WTC11 (cell line): ENCODE measurements at regions not wholly inside any gene's neighbourhood (a gene's known extent, or its start where the extent isn't known, plus 50 kb on each side); places are given as distances from the start of the nearest gene placed in this dataset.

Source experiments
- CBFB ChIP-seq: sonication (generic); formaldehyde crosslinking; IDR thresholded peaks from 2 replicates; pipeline ENCODE4 v1.8.1; 2022; ENCODE audit warnings: mild to moderate bottlenecking, low read depth, missing genetic modification reagents
- FOXK1 ChIP-seq: sonication (generic); formaldehyde crosslinking; IDR thresholded peaks from 2 replicates; pipeline ENCODE4 v1.8.0; 2022; ENCODE audit warnings: mild to moderate bottlenecking, moderate library complexity, missing genetic modification reagents
- SMAD3 ChIP-seq: sonication (generic); formaldehyde crosslinking; IDR thresholded peaks from 2 replicates; pipeline ENCODE4 v1.8.0; 2022; ENCODE audit warnings: missing genetic modification reagents, mild to moderate bottlenecking, borderline replicate concordance
- TP53 ChIP-seq: sonication (generic); formaldehyde crosslinking; IDR thresholded peaks from 2 replicates; pipeline ENCODE4 v1.8.1; 2023; ENCODE audit warnings: mild to moderate bottlenecking, missing genetic modification reagents
- TF ChIP-seq, protein P1 (sequence below): sonication (generic); formaldehyde crosslinking; IDR thresholded peaks from 2 replicates; pipeline ENCODE4 v1.8.1; 2023; ENCODE audit warnings: mild to moderate bottlenecking, missing genetic modification reagents
- TF ChIP-seq, protein P2 (sequence below): fragments of 200-600 bp; IDR thresholded peaks from 2 replicates; pipeline ENCODE4 v1.8.0; 2022; ENCODE audit warnings: antibody characterized with exemption

DNA sequence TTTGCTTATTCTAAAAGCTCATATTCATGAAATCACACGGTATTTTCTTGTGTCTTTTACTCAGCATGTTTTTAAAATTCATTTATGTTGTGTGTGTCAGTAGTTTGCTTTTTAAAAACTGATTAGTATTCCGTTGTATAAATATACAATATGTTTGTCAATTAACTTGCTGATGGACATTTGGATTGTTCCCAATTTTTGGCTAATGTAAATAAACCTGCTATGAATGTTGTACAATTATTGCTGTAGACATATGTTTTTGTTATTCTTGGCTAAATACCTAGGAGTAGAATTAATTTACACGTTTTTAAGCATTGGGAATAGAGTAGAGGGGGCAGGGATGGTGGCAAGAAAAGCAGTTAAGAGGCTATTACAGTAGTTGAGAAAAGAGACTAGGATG is 199.5 kb upstream of the CCL2 start:
- TF ChIP-seq SMAD3 (CRISPR knock-in tag) = no peak
- no peak for TF ChIP-seq TP53 (CRISPR knock-in tag)
- TF ChIP-seq, protein P1, sequence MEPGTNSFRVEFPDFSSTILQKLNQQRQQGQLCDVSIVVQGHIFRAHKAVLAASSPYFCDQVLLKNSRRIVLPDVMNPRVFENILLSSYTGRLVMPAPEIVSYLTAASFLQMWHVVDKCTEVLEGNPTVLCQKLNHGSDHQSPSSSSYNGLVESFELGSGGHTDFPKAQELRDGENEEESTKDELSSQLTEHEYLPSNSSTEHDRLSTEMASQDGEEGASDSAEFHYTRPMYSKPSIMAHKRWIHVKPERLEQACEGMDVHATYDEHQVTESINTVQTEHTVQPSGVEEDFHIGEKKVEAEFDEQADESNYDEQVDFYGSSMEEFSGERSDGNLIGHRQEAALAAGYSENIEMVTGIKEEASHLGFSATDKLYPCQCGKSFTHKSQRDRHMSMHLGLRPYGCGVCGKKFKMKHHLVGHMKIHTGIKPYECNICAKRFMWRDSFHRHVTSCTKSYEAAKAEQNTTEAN (CRISPR knock-in tag) = no peak
- TF ChIP-seq, protein P2, sequence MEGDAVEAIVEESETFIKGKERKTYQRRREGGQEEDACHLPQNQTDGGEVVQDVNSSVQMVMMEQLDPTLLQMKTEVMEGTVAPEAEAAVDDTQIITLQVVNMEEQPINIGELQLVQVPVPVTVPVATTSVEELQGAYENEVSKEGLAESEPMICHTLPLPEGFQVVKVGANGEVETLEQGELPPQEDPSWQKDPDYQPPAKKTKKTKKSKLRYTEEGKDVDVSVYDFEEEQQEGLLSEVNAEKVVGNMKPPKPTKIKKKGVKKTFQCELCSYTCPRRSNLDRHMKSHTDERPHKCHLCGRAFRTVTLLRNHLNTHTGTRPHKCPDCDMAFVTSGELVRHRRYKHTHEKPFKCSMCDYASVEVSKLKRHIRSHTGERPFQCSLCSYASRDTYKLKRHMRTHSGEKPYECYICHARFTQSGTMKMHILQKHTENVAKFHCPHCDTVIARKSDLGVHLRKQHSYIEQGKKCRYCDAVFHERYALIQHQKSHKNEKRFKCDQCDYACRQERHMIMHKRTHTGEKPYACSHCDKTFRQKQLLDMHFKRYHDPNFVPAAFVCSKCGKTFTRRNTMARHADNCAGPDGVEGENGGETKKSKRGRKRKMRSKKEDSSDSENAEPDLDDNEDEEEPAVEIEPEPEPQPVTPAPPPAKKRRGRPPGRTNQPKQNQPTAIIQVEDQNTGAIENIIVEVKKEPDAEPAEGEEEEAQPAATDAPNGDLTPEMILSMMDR = no peak
- TF ChIP-seq FOXK1 (CRISPR knock-in tag) = no peak
- no peak for TF ChIP-seq CBFB
